GM12875 (cell line): ENCODE measurements at regions not wholly inside any gene's neighbourhood (a gene's known extent, or its start where the extent isn't known, plus 50 kb on each side); places are given as distances from the start of the nearest gene placed in this dataset.

ENCODE experiments used
- H3K4me3 ChIP-seq: one replicate; pipeline ENCODE4 v1.5.1; 2011; ENCODE audit warnings: low read depth, low read length, control low read depth
- CTCF ChIP-seq: IDR thresholded peaks from 2 replicates; pipeline ENCODE4 v1.5.1; 2011; ENCODE audit warnings: low read depth, mild to moderate bottlenecking, control low read depth, inconsistent platforms, low read length, moderate library complexity, borderline replicate concordance; ENCODE audit not compliant: insufficient read depth

DNA sequence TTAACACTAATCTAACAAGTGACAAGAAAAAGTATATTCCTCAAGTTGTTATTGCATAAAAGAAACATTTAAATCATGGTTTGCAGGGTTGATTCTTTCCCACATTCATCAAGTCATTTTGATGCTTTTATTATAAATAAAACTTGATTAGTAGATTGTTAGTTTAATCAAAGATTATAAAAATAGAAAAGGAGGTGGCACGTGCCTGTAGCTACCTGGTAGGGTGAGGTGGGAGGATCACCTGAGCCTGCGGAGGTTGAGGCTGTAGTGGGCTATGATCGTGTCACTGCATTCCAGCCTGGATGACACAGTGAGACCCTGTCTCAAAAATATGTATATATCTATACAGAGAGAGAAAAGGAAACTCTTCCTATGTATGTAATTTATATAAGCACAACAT is 433.2 kb upstream of the RGS6 start:
- TF ChIP-seq CTCF = no peak

DNA sequence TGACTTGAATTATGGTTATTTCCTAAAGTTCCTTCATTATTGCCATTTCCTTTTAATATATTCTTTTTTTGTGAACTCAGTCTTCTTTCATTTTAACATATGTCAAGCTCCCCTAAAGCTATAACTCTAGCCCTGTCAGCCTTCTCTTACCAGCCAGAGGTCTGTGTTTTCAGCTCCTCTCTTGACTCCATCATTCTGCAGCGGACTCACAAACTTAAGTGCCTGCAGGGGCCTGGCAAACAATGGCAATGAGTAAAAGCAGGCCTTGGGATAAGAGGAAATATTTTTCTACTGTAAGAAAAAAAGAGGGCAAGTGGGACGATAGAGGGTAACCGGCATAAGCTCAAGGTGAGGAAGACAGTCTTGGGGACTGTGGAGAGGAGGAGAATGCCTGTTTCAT is 424.5 kb upstream of the RGS6 start:
- TF ChIP-seq CTCF = no peak
- no peak overlapping the region for H3K4me3 ChIP-seq

More for the DNA sequence above, 433.2 kb upstream of the RGS6 start:
- H3K4me3 ChIP-seq = no peak overlapping the region

DNA sequence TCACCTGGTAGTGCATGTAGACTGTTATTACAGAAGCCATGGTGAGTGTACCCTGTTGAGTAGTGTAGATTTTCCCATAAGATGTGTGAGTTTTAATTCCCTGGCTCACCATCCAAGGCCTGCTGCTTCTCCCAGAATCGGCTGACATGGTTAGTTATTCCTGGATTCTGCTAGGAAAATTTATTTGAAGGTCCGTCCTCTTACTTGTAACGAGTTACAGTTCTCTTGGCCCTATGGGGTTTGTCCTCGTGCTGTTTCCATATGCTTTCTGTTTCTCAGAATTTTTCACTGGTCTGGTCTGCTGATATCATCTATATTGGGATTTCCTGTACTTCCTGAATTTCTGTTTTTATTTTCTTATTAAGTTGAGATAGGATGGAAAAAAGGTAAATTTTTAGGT is 423.3 kb upstream of the RGS6 start:
- TF ChIP-seq CTCF = no peak
- no peak overlapping the region for H3K4me3 ChIP-seq

DNA sequence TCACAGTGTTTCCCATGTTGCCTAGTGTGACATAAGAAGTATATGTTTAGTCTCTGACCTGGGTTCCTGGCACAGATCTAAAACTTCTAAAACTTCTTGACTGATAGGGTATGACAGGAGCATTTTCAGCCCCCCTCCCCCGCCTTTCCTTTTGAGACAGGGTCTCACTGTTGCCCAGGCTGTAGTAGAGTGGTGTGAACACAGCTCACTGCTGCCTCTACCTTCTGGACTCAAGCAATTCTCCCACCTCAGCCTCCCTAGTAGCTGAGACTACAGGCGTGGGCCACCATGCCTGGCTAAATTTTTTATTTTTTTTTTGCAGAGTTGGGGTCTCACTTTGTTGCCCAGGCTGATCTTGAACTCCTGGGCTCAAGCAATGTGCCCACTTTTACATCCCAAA is 421.1 kb upstream of the RGS6 start:
- no peak for TF ChIP-seq CTCF
- H3K4me3 ChIP-seq = no peak overlapping the region

DNA sequence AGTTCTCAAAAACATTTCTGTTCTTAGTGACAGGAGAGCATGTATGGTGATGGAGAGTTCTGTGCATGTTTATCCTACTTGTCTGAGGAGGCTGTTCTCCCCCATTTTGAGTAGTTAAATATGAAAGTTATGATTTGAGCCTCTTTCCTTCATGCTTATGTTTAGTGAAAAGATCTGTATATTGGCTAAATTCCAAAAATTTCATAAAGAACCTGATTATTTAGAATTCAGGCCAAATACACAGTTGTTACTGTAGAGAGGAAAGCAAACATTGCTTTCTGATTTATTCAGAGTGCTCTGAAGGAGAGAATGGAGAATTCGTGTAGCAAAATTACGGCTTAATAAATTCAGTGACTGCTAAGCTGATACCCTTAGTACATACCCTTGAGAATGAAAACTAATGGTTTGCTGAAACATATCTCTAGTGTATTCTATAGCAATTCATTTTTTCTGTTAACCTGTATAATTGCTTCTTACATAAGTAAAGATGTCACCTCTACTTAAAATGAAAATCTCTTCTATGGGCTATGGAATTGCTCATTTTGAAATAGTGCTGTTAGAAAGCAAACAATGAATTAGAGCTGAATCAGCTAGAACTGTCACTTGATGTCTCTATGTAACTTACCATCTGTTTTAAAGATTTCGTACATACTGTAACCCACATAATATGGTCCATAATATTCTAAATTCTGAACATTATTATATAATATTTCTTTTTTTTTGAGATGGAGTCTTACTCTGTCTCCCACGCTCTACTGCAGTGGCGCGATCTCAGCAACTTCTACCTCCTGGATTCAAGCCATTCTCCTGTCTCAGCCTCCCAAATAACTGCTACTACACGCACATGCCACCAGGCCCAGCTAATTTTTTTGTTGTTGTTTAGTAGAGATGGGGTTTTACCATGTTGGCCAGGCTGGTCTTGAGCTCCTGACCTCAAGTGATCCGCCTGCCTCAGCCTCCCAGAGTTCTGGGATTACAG is 417.0 kb upstream of the RGS6 start:
- no peak for TF ChIP-seq CTCF
- no peak overlapping the region for H3K4me3 ChIP-seq

DNA sequence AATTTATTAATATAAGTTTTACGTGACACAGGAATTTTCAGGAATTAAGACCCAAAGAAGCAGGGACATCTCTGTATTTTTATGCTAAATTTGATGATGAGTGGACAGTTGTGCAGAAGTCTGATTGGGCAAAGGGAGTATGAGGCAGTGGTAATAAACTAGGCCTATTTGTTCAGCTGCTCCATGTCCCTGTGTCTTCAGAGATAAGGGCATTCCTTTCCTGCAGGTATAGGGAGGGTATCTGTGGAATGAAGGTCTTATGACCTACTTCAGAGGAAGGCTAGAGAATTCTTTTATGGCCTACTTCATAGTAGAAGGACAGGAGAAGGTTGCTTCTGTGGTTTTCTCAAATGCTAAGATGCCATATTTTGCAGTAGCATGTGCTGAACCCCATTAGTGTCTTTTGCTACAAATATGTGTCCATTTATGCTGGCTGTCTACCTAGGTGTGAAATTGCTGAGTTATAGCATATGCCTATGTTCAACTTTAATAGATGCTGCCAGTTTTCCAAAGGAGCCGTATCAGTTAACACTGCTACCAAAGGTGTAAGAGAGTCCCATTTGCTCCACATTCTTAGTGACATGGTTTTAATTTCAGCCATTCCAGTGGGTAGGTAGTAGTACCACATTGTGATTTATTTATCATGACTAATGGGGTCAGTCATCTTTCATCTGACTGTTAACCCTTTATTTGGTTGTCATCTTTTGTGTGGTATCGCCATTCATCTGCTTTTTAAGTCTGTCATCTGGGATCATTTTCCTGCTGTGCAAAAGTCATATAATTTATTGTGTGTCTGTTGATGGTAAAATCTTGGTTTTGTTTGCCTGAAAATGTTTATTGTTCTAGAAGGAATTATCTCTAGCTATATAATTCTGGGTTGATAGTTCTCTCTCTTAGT is 410.7 kb upstream of the RGS6 start:
- no peak overlapping the region for H3K4me3 ChIP-seq
- TF ChIP-seq CTCF = no peak
